NCI-H1694 treated with DMSO at 0.1 percent for 48 hours (cell line): ENCODE measurements at regions not wholly inside any gene's neighbourhood (a gene's known extent, or its start where the extent isn't known, plus 50 kb on each side); places are given as distances from the start of the nearest gene placed in this dataset.
"Not testable (repeated sequence)": the region's sequence is repeated elsewhere in the genome, so short reads cannot be mapped to it uniquely, and the experiment has no call there.

Source experiments
- DNase-seq: peaks from one replicate; lab custom pipeline; 2025; lab: John Stamatoyannopoulos, UW

DNA sequence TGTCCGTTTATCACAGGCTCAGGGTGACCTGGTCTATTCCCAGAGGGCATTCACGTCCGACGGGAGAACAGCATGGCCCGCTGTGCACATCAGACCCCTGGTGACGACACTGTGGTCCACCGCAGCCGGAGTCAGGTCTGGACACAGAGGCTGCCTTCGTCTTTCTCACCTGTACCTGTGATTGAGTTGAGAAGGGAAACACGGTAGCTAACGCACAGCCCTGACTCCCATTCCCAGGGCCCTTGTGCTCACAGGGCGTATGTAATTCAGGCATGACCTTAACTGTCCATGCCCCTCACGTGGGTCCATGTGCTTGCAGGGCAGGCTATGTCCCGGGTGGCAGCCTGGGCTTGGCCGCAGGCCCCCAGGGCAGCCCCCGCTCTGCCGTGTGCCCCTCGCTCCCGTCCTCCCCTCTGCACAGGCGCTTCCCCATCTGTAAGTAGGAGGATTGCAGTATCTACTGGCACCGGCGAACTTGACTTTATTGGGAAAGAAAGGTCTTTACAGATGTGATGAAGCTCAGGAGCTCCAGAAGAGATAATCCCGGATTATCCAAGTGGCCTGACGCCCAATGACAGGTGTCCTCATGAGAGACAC is 221.3 kb upstream of the TCERG1L start:
- no peak for DNase-seq

DNA sequence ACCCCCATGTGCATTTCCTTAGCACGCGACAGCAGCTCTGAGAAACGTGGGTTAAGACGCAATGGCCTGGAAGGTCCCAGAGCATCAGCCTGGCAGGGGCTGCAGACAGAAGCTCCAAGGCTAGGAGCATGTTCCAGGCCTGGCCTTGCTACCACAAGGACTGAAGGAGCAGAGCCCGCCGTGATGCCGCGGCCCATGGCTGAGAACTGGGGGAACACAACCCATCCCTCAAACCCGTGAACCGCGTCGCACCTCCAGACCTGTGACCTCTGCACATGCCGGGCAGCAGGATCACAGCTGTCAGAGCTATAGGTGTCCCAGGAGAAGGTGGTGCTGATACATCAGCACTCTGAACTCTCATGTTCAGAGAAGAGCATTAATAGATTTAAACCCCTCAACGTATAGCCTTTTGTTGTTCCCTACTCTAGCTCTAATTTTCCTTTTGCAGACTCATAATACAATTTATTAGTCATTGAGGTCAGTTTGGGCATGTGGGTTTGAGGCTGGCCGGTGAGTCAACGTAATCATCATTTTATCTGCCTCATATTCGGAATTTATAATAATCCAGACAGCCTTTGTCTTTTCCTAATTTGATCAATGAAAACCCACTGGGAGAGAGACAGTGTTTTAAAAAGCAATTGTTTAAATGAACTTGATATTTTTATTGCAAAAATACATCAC is 222.5 kb upstream of the TCERG1L start:
- DNase-seq, result no peak

DNA sequence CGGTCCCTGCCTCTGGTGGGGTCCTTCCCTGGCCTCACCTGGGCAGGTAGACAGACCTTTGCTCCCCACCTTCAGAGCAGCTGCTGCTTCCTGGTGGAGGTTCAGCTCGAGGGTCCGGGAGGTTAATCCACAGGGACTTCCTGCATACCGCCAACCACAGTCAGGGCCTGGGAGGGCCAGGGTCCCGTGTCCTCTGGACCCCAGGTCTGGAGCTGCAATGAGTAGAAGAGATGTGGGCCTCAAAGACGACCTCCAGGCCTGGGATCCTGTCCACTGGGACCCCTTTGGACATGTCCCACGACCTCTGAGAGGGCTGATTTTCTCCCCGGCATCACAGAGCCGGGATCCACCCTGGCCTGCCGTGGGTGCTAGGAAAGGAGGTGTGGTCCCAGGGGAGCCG is 223.3 kb upstream of the TCERG1L start:
- no peak for DNase-seq

DNA sequence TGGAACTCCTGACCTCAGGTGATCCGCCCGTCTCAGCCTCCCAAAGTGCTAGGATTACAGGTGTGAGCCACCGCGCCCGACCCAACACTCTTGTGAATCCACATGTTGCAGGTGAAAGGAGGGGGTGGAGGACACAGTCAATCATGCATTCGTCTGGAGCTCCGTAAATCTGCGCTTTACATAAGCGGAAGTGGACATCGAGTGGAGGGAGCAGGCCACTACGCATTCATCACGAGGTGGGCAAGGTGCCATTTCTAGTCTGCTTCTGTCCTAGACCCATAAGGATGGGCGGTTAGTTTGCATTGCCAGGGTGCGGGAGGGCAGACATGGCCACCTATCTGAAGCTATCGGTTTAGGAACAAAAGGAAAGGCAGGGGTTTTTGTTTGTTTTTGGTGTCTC is 225.2 kb upstream of the TCERG1L start:
- DNase-seq, result no peak

DNA sequence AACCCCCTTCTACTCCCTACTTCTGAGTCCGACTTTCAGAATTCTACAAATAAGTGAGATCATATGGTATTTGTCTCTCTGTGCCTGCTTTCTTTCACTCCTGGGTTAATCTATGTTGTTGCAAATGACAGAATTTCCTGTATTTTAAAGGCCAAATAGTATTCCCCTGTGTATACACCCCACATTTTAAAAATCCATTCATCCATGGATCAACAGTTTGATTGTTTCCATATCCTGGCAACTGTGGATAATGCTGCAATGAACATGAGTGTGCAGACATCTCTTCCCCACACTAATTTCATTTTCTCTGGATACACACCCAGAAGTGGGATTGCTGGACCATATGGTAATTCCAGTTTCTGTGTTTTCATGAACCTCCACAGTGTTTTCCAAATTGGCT is 225.8 kb upstream of the TCERG1L start:
- no peak for DNase-seq

DNA sequence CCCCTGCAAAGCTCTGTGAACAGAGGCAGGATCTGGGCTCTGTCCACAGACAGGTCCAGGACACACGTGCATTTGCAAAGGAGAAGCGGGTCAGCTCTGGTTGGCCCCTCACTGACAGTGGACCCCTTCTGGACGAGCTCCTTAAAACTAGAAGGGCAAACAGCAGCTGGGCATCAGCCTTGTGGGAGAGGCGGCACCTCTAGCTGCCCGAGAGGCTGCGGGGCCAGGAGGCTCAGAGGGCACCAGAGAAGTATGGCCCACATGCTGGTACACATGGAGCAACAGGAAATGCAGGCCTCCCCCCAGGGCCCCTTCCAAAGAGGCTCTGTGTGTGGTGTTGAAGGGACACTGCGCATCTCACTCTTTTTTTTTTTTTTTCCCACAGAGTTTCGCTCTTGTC is 233.0 kb upstream of the TCERG1L start:
- DNase-seq, result no peak

DNA sequence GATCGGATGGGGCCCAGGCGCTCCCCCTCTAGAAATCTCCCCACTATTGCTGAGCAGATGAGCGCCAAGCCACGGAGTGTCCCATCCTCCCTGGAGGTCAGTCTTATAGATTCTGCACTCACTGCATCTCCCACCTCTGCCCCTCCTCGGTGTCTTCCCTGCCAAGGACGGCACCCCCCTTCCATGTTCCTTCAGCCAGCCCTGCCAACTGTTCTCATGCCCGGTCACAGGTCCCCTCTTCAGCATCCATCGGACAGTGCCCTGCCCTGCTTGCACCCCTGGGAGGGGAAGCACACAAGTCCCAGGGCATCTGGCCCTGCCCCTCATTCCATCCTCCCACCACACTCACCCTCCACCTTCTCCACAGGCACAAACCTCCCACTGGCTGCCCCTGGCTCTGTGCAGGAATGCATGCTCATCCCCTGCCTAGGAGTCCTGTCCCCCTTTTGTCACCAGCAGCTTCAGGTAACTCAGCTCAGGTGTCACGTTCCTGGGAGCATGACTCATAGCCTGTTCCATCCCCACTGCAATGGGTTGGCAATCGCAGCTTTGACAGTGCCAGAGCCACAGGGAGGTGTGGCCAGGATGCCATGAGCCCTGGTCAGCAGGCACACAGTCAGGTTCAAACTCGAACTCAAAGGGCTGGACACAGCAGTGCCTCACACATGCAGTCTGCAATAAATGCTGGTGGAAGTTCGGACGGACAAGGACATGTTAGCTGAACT is 234.7 kb upstream of the TCERG1L start:
- no peak for DNase-seq

DNA sequence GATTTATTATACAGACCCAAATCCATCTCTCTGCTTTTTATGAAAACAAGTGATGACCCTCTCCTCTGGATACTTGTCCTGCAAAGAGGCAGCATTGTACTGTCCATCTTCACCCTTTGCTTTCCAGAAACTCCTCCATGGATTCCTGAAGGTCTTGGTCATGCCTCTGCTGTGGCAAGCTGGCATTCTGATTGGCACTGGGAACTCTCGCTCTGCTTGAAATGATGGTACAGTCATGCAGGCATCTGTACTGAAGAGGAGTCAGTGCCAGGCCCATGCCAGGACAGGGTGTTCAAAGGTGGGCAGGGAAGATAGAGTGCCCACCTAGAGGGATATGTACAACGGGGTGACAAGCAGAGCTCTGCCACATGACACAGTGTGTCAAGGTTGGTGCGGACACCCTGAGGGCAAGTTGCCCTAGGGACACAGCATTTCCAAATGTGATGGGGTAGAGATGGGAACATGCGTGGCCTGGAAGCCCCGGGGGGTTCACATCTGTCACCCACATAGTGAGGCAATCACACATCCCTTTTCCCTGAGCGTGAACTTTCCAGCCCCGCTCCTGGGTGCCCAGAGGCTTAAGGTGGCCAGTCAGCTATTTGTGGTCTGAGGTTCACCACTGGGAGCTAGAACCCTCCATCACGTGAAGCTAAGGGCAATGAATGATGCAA is 235.7 kb upstream of the TCERG1L start:
- no peak for DNase-seq

DNA sequence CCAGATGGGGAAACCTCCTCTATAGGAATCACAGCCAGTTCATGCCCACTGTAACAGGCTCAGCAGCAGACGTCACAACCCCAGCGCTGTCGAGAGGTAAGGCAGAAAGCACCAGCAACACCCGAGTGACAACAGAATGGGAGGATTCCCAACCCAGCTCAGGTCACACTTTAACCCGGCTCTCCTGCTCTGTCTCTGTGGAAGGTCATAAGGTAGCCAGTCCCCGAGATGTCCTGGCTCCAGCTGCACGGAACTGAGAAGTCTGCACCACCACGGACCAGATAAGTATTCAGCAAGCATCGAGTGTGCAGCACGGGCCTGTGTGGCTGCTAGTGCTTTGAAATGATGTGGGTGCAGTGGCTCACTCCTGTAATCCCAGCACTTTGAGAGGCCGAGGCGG is 236.7 kb upstream of the TCERG1L start:
- DNase-seq, result no peak

DNA sequence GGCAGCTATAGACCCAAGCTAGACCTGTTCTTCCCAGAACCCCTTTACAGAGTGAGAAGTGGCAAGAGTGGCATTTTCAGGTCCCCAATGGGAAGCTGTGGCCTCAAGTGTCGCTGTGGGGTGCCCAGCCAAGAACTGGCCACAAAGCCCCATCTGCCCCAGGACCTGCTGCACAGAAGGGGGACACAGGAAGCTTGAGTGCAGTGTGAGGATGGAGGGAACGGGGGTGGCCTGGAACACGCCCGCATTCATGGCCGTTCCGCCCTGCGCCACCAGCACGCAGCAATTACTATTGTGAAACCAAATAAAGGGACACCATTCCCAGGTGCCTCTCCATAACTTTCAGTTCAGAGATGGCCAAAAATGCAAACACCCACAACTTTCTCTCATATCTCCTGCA is 237.6 kb upstream of the TCERG1L start:
- DNase-seq, result no peak

DNA sequence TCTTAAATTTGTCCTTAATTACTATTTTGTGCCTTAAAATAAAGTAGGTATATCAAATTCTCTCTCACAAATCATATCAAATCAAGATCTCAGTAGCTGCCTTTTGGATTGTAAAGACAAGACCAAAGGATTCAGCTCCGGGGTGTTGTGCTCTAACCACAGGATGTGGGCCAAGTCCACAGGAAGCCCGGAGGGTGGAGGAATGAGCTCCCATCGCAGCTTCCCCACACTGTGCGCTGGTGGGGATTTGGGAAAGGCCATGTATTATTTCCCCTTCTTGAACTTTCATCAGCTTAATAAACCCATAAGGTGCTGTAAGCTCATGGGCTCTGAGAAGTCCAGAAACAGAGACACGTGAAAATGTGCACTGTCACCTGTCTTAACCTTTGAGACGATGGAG is 241.6 kb upstream of the TCERG1L start:
- no peak for DNase-seq

DNA sequence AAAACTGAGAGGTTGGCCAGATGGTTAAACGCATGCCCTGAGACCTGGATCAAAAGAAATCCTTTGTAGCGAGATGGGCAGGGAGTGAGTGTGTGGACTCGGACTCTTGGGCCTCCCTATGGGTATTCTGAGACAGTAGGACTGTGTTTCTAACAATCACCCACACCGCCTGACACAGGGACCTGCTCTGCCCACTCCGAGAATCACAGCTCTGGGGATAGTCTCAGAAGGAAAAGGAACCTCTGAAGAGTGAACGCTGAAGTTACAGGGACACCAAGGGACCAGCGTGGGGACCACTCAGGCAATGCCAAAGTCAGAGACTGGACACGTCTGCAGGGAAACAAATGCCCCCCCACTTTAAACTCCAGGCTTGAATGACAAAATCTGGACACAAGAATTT is 242.1 kb upstream of the TCERG1L start:
- no peak for DNase-seq

DNA sequence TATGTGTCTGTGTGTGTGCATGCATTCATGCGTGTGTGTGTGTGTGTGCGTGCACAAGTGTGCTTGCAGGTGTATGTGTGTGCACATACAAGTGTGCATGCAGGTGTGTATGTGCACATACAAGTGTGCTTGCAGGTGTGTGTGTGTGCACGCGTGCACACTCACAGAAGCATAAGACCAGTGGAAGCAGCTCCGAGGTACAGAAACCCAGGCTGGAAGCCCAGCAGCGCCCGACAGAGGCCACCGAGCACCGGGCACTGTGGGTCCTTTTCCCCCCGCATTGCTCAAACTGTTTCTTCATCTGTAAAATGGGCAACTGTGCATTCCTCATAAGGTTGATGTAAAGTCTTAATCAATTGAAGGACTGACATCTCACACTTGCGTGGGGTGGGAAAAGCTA is 243.3 kb upstream of the TCERG1L start:
- no peak for DNase-seq

DNA sequence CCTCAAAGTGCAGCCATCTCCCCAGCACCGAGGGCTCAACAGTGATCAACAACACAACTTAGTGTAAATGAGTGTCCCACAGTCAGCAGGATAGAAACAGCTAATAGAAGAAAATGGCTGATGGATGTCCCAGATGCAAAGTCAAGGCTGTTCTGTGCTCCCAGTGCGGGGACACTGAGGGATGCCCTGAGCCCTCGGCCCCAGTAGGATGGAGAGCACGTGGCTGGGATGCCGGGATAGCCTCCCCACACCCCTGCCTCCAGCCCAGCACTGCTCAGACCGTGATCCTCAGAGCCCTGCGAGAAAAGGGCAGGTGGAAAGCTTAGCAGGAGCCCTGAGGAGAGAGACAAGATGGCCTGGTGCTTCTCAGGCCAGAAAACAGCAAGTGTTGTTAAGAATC is 243.9 kb upstream of the TCERG1L start:
- DNase-seq, result no peak

DNA sequence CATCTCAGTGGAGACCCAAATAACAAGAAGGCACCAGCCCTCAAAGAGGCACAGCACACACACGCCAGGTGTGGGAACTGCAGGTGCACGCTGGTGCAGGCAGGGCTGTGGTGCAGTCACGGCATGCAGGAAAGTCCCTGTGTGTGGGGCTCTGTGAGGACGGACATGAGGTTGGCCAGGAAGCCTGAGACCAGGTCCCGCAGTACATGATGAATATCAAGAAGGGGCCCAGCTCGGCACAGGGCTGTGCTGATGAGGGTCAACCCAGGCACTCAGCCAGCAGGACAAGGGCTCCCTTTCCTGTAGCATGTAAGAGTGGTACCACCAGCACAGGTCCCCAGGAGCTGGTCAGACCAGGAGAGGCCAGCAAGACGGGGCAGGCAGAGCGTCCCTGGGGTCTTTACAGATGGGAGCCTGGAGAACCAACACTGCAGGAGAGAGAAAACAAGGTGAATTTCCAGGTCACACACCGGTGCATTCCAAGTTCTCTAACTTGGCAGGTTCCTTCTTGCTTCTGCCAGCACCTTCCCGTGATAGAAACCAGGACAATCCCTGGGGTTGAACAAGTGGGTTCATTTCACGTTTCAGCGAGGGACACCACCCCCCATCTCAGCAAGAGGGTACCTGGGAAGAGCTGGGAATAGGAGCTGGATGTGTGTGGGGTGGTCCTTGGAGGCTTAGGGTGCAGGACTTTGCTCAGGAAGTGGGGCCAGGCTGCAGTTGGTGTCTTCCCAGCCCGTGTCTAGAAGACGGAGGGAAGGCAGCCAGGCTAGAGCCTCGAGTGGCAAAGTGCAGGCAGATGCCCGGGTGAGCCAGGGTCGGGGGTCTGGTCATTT is 244.8 kb upstream of the TCERG1L start:
- DNase-seq, result no peak

DNA sequence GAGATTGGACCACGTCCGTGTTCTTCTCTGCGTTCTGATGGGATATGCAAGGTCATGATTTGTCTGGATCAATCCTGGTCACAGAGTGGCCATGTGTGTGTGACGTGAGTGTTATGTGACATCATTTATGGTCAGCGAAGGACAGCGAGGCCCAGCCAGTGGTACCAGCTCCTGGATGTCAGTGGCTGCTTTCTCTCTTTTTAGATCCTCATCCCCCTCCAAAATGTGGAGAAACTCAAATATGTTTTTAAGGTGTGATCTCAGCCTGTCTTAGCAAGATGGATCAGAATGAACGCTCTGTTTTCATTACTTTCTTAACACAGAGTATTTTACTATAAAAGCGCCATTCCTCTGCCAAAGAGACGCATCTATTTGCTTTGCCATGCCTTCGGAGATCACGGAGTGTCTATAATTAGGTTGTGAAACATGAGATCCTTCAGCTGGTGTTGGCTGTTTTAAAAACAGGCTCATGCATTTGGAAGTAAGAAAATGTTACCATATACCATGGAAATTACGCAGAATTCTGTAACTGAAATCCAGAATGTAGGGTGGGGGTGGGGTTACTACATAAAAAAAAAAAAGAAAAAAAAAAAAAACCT is 245.5 kb upstream of the TCERG1L start:
- no peak for DNase-seq

DNA sequence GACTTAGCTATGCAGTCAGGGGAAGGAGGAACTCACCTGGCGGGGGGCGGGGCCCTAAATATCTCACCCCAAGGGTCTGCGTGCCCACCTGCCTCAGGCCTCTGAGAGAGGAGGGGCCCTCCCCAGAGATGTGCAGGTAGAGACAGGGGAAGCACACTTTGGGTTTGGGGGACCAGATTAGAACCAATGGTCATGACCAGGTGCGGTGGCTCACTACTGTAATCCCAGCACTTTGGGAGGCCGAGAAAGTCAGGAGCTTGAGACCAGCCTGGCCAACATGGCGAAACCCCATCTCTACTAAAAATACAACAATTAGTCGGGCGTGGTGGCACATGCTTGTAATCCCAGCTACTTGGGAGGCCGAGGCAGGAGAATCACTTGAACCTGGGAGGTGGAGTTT is 246.4 kb upstream of the TCERG1L start:
- not testable (repeated sequence) for DNase-seq

DNA sequence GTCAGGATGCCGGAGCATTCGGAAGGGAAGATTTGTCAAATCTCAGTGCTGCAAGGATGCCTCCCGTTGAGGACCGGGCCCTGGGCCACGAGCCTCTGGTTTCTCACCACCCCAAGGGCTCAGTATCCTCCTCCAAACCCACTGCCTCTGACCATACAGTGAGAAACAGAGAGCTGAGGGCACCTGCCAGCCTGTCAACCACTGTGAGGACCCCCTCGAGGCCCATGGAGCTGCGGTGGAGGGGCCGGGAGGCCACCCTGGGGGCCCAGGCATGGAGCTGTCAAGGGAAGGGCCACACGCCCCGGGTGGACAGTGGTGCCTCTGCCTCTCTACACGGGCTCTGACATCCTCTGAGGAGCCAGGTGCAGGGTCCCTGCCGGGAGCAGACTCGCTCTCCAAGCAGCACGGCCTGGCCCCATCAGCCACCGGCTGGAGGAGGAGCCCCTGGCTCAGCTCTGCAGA is 248.0 kb upstream of the TCERG1L start:
- DNase-seq, result no peak

DNA sequence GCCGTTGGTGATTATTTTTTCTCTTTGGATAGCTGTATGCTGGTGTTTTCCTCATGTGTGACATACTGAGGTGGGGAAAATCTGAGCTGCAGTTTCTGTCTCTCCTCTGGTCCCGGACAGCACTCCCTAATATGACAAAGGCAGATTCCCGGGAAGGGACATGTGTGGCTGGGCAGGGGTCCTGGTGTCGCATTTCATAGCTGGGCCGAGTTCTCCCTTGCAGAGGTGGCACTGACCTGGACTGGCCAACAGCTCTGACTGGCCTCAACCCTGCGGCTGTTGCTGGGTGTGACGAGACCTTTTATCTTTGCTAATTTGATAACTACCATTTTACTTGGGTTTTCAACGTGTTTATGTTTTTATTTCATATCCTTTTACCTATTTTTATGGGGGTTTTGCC is 248.6 kb upstream of the TCERG1L start:
- no peak for DNase-seq

DNA sequence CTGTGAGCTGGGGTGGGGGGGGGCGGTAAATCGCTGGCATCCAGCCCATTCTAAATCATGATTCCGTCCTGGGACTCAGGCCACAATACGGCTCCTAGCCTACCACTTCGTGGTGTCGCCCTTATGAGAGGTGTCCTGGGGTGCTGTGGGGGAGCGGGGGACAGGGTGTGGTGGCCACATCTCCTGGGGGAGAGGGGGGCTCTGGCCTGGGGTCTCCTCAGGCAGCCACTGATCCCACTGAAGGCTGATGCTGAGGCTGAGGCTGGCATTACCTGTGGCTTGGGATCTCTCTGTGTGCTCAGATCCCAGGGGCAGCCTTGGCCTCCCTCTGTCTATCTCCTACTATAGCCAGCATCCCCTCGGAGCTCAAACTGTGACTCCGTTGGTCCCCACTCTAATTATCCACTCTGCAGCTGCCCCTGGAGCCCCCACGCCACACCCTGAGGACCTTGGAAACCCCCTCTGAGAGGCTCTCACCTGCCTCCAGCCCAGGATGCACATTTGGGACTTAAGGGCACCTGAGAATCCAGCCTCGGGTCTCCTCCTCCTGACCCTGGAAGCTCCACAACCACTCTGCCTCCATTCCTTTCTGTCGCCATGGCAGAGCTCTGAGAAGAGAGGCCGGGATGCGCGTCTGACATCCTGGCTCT is 249.3 kb upstream of the TCERG1L start:
- no peak for DNase-seq

DNA sequence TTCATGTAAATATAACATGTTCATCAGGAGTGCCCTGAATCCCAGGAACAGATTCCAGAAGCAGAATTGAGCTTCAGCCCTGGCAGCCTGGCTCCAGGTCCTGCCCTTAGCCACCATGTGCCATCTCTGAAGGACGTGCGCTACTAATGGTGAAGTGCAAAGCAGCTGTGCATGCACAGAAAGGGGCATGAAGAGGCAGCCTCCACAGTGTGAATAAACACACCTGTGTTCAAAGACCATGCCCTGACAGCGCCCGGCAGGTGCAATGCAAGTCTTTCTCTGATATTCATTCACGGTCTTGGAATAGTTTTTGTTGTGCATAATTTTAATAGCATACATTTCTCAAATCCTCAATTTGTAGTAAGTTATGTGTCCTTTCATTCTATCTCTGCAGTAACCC is 250.4 kb upstream of the TCERG1L start:
- DNase-seq, result no peak
